ENCODE measurements at regions not wholly inside any gene's neighbourhood (a gene's known extent, or its start where the extent isn't known, plus 50 kb on each side); places are given as distances from the start of the nearest gene placed in this dataset.

DNA sequence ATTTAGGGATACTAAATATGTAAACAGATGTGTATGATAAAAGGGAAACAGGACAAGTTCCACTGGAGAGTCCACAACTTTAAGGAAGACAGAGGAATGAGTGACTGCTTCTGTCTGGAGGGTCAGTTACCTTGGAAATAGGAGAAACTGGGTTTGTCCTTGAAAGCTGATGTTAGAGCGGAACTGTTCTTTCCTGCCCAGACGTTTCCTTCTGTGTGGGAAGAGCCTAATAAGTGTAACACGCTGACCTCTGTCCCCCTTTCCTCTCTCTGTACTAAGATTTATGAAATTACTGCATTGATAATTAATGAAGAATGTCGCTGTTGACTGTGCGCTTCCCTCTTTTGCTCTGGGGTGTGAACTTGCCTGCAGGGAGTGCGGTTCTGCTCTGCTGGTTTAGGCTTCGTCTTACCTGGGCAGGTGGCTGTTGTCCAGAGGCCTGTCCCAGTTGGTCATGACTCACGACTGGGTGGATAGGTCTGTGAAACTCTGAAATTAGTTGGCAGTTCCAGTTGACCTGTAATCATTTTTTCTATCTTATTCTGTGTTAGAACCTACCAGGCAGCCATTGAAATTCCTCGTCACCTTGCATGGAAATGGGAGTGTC lies 126.8 kb downstream of the MTRR start:
- TF ChIP-seq, protein P1, sequence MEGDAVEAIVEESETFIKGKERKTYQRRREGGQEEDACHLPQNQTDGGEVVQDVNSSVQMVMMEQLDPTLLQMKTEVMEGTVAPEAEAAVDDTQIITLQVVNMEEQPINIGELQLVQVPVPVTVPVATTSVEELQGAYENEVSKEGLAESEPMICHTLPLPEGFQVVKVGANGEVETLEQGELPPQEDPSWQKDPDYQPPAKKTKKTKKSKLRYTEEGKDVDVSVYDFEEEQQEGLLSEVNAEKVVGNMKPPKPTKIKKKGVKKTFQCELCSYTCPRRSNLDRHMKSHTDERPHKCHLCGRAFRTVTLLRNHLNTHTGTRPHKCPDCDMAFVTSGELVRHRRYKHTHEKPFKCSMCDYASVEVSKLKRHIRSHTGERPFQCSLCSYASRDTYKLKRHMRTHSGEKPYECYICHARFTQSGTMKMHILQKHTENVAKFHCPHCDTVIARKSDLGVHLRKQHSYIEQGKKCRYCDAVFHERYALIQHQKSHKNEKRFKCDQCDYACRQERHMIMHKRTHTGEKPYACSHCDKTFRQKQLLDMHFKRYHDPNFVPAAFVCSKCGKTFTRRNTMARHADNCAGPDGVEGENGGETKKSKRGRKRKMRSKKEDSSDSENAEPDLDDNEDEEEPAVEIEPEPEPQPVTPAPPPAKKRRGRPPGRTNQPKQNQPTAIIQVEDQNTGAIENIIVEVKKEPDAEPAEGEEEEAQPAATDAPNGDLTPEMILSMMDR (IDR thresholded peaks at IDR 0.05; ENCODE audit: control extremely low read depth in 1 of 3, insufficient read depth in 1 of 3, low read depth in 1 of 3, low read length in 3 of 3), result no peak
- TF ChIP-seq, protein P2, sequence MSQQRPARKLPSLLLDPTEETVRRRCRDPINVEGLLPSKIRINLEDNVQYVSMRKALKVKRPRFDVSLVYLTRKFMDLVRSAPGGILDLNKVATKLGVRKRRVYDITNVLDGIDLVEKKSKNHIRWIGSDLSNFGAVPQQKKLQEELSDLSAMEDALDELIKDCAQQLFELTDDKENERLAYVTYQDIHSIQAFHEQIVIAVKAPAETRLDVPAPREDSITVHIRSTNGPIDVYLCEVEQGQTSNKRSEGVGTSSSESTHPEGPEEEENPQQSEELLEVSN (IDR thresholded peaks at IDR 0.05), result no peak

Measured in H1 (cell line).